ENCODE measurements at regions not wholly inside any gene's neighbourhood (a gene's known extent, or its start where the extent isn't known, plus 50 kb on each side); places are given as distances from the start of the nearest gene placed in this dataset.

DNA sequence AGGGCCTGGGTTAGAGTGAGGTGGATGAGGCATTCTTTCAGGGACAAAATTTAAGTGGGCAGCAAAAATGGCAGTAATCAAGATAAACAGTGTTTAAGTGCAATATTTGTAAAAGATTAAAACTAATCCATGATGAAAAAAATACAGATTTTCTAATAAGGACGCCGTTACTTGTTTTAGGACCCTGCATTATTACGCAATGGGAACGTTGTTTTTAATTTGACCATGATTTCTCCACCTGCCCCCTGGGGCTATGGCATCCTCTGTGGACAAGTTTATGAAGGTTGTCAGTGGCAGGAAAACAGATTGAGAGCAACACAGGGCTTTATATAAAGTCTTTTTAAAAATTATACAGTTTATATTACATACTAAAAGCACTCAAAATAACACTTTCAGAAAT is 380.6 kb upstream of the PHF14 start:
- no TSS peak for BruUV-seq (replicated peaks)
- no peaks in the 10 kb centered on the region for H3K9me2 ChIP-seq (ENCODE audit: insufficient read depth)
- POLR2A ChIA-PET, result no interaction called here
- H3K27ac ChIP-seq (ENCODE audit: low read depth, low read length), result no peak overlapping the region
- H2AFZ ChIP-seq (ENCODE audit: low read depth, low read length, poor library complexity, severe bottlenecking), result no peak overlapping the region
- no peak overlapping the region for H3K4me3 ChIP-seq (replicated peaks in 1 of 2; ENCODE audit: low read depth in 1 of 2, low read length in 2 of 2)
- H3K36me3 ChIP-seq (ENCODE audit: control insufficient read depth in 1 of 2, insufficient read depth in 2 of 2, low read length in 2 of 2), result no peaks in the 10 kb centered on the region
- no peaks in the 10 kb centered on the region for H3K27me3 ChIP-seq (ENCODE audit: insufficient read depth, low read length)
- H3K4me1 ChIP-seq (ENCODE audit: control insufficient read depth in 1 of 2, insufficient read depth in 2 of 2, low read length in 2 of 2), result no peaks in the 10 kb centered on the region
- TF ChIP-seq CBX3 (IDR thresholded peaks at IDR 0.05; ENCODE audit: low read depth) (no peak), POLR2AphosphoS5 (IDR thresholded peaks at IDR 0.05; ENCODE audit: low read depth, low read length) (no peak), SRF (IDR thresholded peaks at IDR 0.05; ENCODE audit: low read depth) (no peak), CEBPB (IDR thresholded peaks at IDR 0.05; ENCODE audit: low read depth) (no peak), ZFX (IDR thresholded peaks at IDR 0.05) (no peak), EZH2phosphoT487 (IDR thresholded peaks at IDR 0.05; ENCODE audit: borderline replicate concordance) (no peak), TCF7L2 (IDR thresholded peaks at IDR 0.05; ENCODE audit: borderline replicate concordance, extremely low read depth, insufficient read depth, insufficient read length) (no peak), POLR2A (IDR thresholded peaks at IDR 0.05; ENCODE audit: borderline replicate concordance, extremely low read depth, insufficient read depth, insufficient read length) (no peak), SP1 (IDR thresholded peaks at IDR 0.05; ENCODE audit: low read depth) (no peak), FOSL1 (IDR thresholded peaks at IDR 0.05; ENCODE audit: low read depth) (no peak), ELF1 (IDR thresholded peaks at IDR 0.05; ENCODE audit: borderline replicate concordance, low read depth) (no peak)
- TF ChIP-seq, protein P1, sequence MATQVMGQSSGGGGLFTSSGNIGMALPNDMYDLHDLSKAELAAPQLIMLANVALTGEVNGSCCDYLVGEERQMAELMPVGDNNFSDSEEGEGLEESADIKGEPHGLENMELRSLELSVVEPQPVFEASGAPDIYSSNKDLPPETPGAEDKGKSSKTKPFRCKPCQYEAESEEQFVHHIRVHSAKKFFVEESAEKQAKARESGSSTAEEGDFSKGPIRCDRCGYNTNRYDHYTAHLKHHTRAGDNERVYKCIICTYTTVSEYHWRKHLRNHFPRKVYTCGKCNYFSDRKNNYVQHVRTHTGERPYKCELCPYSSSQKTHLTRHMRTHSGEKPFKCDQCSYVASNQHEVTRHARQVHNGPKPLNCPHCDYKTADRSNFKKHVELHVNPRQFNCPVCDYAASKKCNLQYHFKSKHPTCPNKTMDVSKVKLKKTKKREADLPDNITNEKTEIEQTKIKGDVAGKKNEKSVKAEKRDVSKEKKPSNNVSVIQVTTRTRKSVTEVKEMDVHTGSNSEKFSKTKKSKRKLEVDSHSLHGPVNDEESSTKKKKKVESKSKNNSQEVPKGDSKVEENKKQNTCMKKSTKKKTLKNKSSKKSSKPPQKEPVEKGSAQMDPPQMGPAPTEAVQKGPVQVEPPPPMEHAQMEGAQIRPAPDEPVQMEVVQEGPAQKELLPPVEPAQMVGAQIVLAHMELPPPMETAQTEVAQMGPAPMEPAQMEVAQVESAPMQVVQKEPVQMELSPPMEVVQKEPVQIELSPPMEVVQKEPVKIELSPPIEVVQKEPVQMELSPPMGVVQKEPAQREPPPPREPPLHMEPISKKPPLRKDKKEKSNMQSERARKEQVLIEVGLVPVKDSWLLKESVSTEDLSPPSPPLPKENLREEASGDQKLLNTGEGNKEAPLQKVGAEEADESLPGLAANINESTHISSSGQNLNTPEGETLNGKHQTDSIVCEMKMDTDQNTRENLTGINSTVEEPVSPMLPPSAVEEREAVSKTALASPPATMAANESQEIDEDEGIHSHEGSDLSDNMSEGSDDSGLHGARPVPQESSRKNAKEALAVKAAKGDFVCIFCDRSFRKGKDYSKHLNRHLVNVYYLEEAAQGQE (IDR thresholded peaks at IDR 0.05; ENCODE audit: low read depth), result no peak
- TF ChIP-seq, protein P2, sequence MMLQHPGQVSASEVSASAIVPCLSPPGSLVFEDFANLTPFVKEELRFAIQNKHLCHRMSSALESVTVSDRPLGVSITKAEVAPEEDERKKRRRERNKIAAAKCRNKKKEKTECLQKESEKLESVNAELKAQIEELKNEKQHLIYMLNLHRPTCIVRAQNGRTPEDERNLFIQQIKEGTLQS (IDR thresholded peaks at IDR 0.05), result no peak
- TF ChIP-seq, protein P3, sequence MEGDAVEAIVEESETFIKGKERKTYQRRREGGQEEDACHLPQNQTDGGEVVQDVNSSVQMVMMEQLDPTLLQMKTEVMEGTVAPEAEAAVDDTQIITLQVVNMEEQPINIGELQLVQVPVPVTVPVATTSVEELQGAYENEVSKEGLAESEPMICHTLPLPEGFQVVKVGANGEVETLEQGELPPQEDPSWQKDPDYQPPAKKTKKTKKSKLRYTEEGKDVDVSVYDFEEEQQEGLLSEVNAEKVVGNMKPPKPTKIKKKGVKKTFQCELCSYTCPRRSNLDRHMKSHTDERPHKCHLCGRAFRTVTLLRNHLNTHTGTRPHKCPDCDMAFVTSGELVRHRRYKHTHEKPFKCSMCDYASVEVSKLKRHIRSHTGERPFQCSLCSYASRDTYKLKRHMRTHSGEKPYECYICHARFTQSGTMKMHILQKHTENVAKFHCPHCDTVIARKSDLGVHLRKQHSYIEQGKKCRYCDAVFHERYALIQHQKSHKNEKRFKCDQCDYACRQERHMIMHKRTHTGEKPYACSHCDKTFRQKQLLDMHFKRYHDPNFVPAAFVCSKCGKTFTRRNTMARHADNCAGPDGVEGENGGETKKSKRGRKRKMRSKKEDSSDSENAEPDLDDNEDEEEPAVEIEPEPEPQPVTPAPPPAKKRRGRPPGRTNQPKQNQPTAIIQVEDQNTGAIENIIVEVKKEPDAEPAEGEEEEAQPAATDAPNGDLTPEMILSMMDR (IDR thresholded peaks at IDR 0.05 in 2 of 3, conservative IDR thresholded peaks at IDR 0.05 in 1 of 3; ENCODE audit: borderline replicate concordance in 1 of 3, insufficient read depth in 1 of 3, low read depth in 2 of 3, low read length in 2 of 3), result no peak
- TF ChIP-seq, protein P4, sequence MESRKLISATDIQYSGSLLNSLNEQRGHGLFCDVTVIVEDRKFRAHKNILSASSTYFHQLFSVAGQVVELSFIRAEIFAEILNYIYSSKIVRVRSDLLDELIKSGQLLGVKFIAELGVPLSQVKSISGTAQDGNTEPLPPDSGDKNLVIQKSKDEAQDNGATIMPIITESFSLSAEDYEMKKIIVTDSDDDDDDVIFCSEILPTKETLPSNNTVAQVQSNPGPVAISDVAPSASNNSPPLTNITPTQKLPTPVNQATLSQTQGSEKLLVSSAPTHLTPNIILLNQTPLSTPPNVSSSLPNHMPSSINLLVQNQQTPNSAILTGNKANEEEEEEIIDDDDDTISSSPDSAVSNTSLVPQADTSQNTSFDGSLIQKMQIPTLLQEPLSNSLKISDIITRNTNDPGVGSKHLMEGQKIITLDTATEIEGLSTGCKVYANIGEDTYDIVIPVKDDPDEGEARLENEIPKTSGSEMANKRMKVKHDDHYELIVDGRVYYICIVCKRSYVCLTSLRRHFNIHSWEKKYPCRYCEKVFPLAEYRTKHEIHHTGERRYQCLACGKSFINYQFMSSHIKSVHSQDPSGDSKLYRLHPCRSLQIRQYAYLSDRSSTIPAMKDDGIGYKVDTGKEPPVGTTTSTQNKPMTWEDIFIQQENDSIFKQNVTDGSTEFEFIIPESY (IDR thresholded peaks at IDR 0.05; ENCODE audit: extremely low read depth, insufficient replicate concordance, low read length), result no peak
- no peaks in the 10 kb centered on the region for H4K20me1 ChIP-seq (ENCODE audit: insufficient read depth)
- H3K4me2 ChIP-seq (ENCODE audit: low read length), result no peak overlapping the region
- intact Hi-C loops (cut with micrococcal nuclease), result no loop called here
- no peak overlapping the region for H3K9ac ChIP-seq (ENCODE audit: low read length)
- no peaks in the 10 kb centered on the region for H3K9me3 ChIP-seq (ENCODE audit: control insufficient read depth in 1 of 2, insufficient read depth in 1 of 2, low read depth in 1 of 2, low read length in 2 of 2)
- no peak for DNase-seq (ENCODE audit: low read depth, low spot score)
- no peak for ATAC-seq
- RAD21 ChIA-PET (ENCODE audit: low non-redundant PET in 1 of 2, low total read pairs in 2 of 2, uncharacterized antibody in 2 of 2, unreplicated experiment in 2 of 2), result no interaction called here
- no peaks in the 10 kb centered on the region for H3K79me2 ChIP-seq (ENCODE audit: insufficient read depth, low read length)
- CTCF ChIA-PET, result no interaction called here
